ENCODE measurements at regions not wholly inside any gene's neighbourhood (a gene's known extent, or its start where the extent isn't known, plus 50 kb on each side); places are given as distances from the start of the nearest gene placed in this dataset.
A peak's percentile ranks its signal among the peaks of the same experiment; 100 is the strongest.

- no peak overlapping the region for H3K27ac Mint-ChIP-seq
- H3K4me1 Mint-ChIP-seq = no peaks in the 10 kb centered on the region
- ATAC-seq (no peak), DNase-seq (ENCODE audit: low spot score) (no peak)
- no peaks in the 10 kb centered on the region for H3F3A ChIP-seq (replicated peaks; ENCODE audit: low read depth)
- H3K27ac ChIP-seq (ENCODE audit: low read depth) = no peak overlapping the region
- no peaks in the 10 kb centered on the region for H3K9me2 ChIP-seq (ENCODE audit: insufficient read depth)
- H4K20me1 ChIP-seq (replicated peaks; ENCODE audit: insufficient read depth) = no peaks in the 10 kb centered on the region
- H3K79me2 ChIP-seq (replicated peaks; ENCODE audit: insufficient read depth) = no peaks in the 10 kb centered on the region
- no peak overlapping the region for H3K4me2 ChIP-seq
- H3K4me3 Mint-ChIP-seq = no peak overlapping the region
- H3K27me3 Mint-ChIP-seq (ENCODE audit: insufficient read depth, low read depth, poor library complexity) = peaks cover 2% of the 10 kb centered on the region
- no peaks in the 10 kb centered on the region; the same call in 1 of the 2 replicates for H3K4me1 ChIP-seq (ENCODE audit: insufficient read depth)
- H3K4me3 ChIP-seq = no peak overlapping the region
- 0 out of 2 replicates have a peak overlapping the region, but pooled peaks have one; percentile 1 for H2AFZ ChIP-seq
- no peak for TF ChIP-seq CREB1 (CRISPR knock-in tag; IDR thresholded peaks at IDR 0.05; ENCODE audit: low read depth)
- TF ChIP-seq ZNF331 (CRISPR knock-in tag; IDR thresholded peaks at IDR 0.05; ENCODE audit: low read depth) = no peak
- TF ChIP-seq ZNF114 (CRISPR knock-in tag; IDR thresholded peaks at IDR 0.05) = no peak
- TF ChIP-seq NANOG (IDR thresholded peaks at IDR 0.05; ENCODE audit: borderline replicate concordance) = no peak
- no peak for TF ChIP-seq POLR2AphosphoS5 (IDR thresholded peaks at IDR 0.05; ENCODE audit: low read depth)
- H3K27me3 ChIP-seq (ENCODE audit: insufficient read depth) = no peaks in the 10 kb centered on the region
- no peaks in the 10 kb centered on the region for H3K36me3 ChIP-seq (ENCODE audit: insufficient read depth)
- H3K36me3 Mint-ChIP-seq (ENCODE audit: low read depth) = no peaks in the 10 kb centered on the region
- no peaks in the 10 kb centered on the region for H3K9me3 Mint-ChIP-seq
Measured at GRCh38 chr9:87233899-87234455, 263.7 kb upstream of the DAPK1 start.

GRCh38 chr9:87234854-87235253 lies 262.8 kb upstream of the DAPK1 start:
- no peaks in the 10 kb centered on the region for H3K9me3 Mint-ChIP-seq
- ATAC-seq (no peak), DNase-seq (ENCODE audit: low spot score) (no peak)
- H3K27me3 Mint-ChIP-seq (ENCODE audit: insufficient read depth, low read depth, poor library complexity) = peaks cover 2% of the 10 kb centered on the region
- H3K4me3 Mint-ChIP-seq = no peak overlapping the region
- no peak overlapping the region for H3K4me3 ChIP-seq
- H3K9me2 ChIP-seq (ENCODE audit: insufficient read depth) = no peaks in the 10 kb centered on the region
- H2AFZ ChIP-seq = no peak overlapping the region
- no peaks in the 10 kb centered on the region for H3K36me3 ChIP-seq (ENCODE audit: insufficient read depth)
- H3K36me3 Mint-ChIP-seq (ENCODE audit: low read depth) = no peaks in the 10 kb centered on the region
- H3K27ac ChIP-seq (ENCODE audit: low read depth) = no peak overlapping the region
- no peaks in the 10 kb centered on the region for H3K4me1 Mint-ChIP-seq
- H3K79me2 ChIP-seq (replicated peaks; ENCODE audit: insufficient read depth) = no peaks in the 10 kb centered on the region
- H3F3A ChIP-seq (replicated peaks; ENCODE audit: low read depth) = no peaks in the 10 kb centered on the region
- H3K27me3 ChIP-seq (ENCODE audit: insufficient read depth) = no peaks in the 10 kb centered on the region
- H3K4me1 ChIP-seq (ENCODE audit: insufficient read depth) = no peaks in the 10 kb centered on the region; the same call in 1 of the 2 replicates
- H3K27ac Mint-ChIP-seq = no peak overlapping the region
- H4K20me1 ChIP-seq (replicated peaks; ENCODE audit: insufficient read depth) = no peaks in the 10 kb centered on the region
- H3K4me2 ChIP-seq = no peak overlapping the region
- no peak for TF ChIP-seq ETS1 (IDR thresholded peaks at IDR 0.05)
- no peak for TF ChIP-seq ZNF462 (CRISPR knock-in tag; IDR thresholded peaks at IDR 0.05)
- no peak for TF ChIP-seq CTCF (conservative IDR thresholded peaks at IDR 0.05; ENCODE audit: low read depth in 2 of 2)
- no peak for TF ChIP-seq EZH2 (IDR thresholded peaks at IDR 0.05; ENCODE audit: low read depth, unreplicated experiment)
- no peak for TF ChIP-seq REST (IDR thresholded peaks at IDR 0.05; ENCODE audit: unreplicated experiment)
